GM23338 (cell line): ENCODE measurements at regions not wholly inside any gene's neighbourhood (a gene's known extent, or its start where the extent isn't known, plus 50 kb on each side); places are given as distances from the start of the nearest gene placed in this dataset.
A peak's percentile ranks its signal among the peaks of the same experiment; 100 is the strongest.

Source experiments
- ATAC-seq: fragments of 200-7000 bp; cut with Tn5 transposase; 3 replicates; pipeline ENCODE4 v1.9.1; 2020
- DNase-seq: peaks from one replicate; pipeline ENCODE4 v3.0.0-alpha.2; 2015; ENCODE audit warnings: low spot score
- H2AFZ ChIP-seq: fragments of 200-600 bp; sonication (generic); 2 replicates; pipeline ENCODE4 v1.8.0; 2016; ENCODE audit warnings: antibody characterized with exemption, mild to moderate bottlenecking, moderate library complexity
- H3F3A ChIP-seq: fragments of 200-600 bp; sonication (generic); replicated peaks from 2 replicates; pipeline ENCODE4 v1.8.0; 2017; ENCODE audit warnings: antibody characterized with exemption, mixed run types, low read depth
- H3K27ac ChIP-seq: fragments of 200-600 bp; sonication (generic); 2 replicates; pipeline ENCODE4 v1.6.1; 2016; ENCODE audit warnings: low read depth
- H3K27me3 ChIP-seq: fragments of 200-600 bp; sonication (generic); 2 replicates; pipeline ENCODE4 v1.8.0; 2016; ENCODE audit warnings: mild to moderate bottlenecking, mixed run types, moderate library complexity; ENCODE audit not compliant: insufficient read depth
- H3K36me3 ChIP-seq: fragments of 200-600 bp; sonication (generic); 2 replicates; pipeline ENCODE4 v1.8.0; 2016; ENCODE audit warnings: mild to moderate bottlenecking; ENCODE audit not compliant: insufficient read depth
- H3K4me1 ChIP-seq: fragments of 200-600 bp; sonication (generic); 2 replicates; pipeline ENCODE4 v1.8.0; 2016; ENCODE audit warnings: mild to moderate bottlenecking, moderate library complexity; ENCODE audit not compliant: insufficient read depth
- H3K4me2 ChIP-seq: fragments of 200-600 bp; sonication (generic); 2 replicates; pipeline ENCODE4 v1.7.1; 2017; ENCODE audit warnings: mixed run types
- H3K4me3 ChIP-seq: fragments of 200-600 bp; sonication (generic); 2 replicates; pipeline ENCODE4 v1.6.1; 2016; ENCODE audit warnings: mixed run types
- H3K79me2 ChIP-seq: fragments of 200-600 bp; sonication (generic); replicated peaks from 2 replicates; pipeline ENCODE4 v1.8.0; 2017; ENCODE audit warnings: mild to moderate bottlenecking; ENCODE audit not compliant: insufficient read depth
- H3K9me2 ChIP-seq: fragments of 200-600 bp; sonication (generic); 2 replicates; pipeline ENCODE4 v1.8.0; 2017; ENCODE audit not compliant: insufficient read depth
- H4K20me1 ChIP-seq: fragments of 200-600 bp; sonication (generic); replicated peaks from 2 replicates; pipeline ENCODE4 v1.8.0; 2017; ENCODE audit warnings: mild to moderate bottlenecking; ENCODE audit not compliant: insufficient read depth
- H3K27ac Mint-ChIP-seq: 2 replicates; pipeline ENCODE4 v1.8.0; 2020; ENCODE audit warnings: inconsistent platforms, mild to moderate bottlenecking, moderate library complexity, mixed read lengths
- H3K27me3 Mint-ChIP-seq: 3 replicates; pipeline ENCODE4 v1.8.0; 2022; ENCODE audit warnings: low read depth, mild to moderate bottlenecking, moderate library complexity, mixed read lengths, inconsistent platforms; ENCODE audit not compliant: insufficient read depth, poor library complexity
- H3K36me3 Mint-ChIP-seq: 3 replicates; pipeline ENCODE4 v1.8.0; 2021; ENCODE audit warnings: low read depth, mild to moderate bottlenecking, inconsistent platforms, moderate library complexity, mixed read lengths
- H3K4me1 Mint-ChIP-seq: 3 replicates; pipeline ENCODE4 v1.8.0; 2020; ENCODE audit warnings: mild to moderate bottlenecking, inconsistent platforms, mixed read lengths
- H3K4me3 Mint-ChIP-seq: 3 replicates; pipeline ENCODE4 v1.8.0; 2021; ENCODE audit warnings: moderate library complexity, mild to moderate bottlenecking, inconsistent platforms, mixed read lengths
- H3K9me3 Mint-ChIP-seq: 3 replicates; pipeline ENCODE4 v1.8.0; 2020; ENCODE audit warnings: moderate library complexity, mild to moderate bottlenecking, inconsistent platforms, mixed read lengths
- CREB1 ChIP-seq: fragments of 250-450 bp; sonication (Bioruptor Pico); IDR thresholded peaks from 2 replicates; pipeline ENCODE4 v1.5.0; 2020; ENCODE audit warnings: low read depth, mild to moderate bottlenecking, moderate library complexity
- CTCF ChIP-seq, 2 experiments: fragments of 200-600 bp in 1 of 2; sonication (generic) in 1 of 2; conservative IDR thresholded peaks; 2 replicates each; pipeline versions ENCODE4 v1.5.1 to v1.6.1; 2016 to 2017; ENCODE audit warnings: antibody characterized with exemption in 2 of 2, low read depth in 2 of 2, mild to moderate bottlenecking in 2 of 2, moderate library complexity in 1 of 2
- ETS1 ChIP-seq: IDR thresholded peaks from 2 replicates; pipeline ENCODE4 v1.6.1; 2016; ENCODE audit warnings: antibody characterized with exemption
- EZH2 ChIP-seq: fragments of 200-600 bp; sonication (generic); IDR thresholded peaks from one replicate; pipeline ENCODE4 v1.8.0; 2017; ENCODE audit warnings: antibody characterized with exemption, mild to moderate bottlenecking, low read depth; ENCODE audit not compliant: unreplicated experiment
- EZH2phosphoT487 ChIP-seq: fragments of 200-600 bp; sonication (generic); IDR thresholded peaks from one replicate; pipeline ENCODE4 v1.8.1; 2018; ENCODE audit warnings: antibody characterized with exemption; ENCODE audit not compliant: unreplicated experiment
- JUNB ChIP-seq: IDR thresholded peaks from one replicate; pipeline ENCODE4 v1.6.1; 2016; ENCODE audit warnings: antibody characterized with exemption; ENCODE audit not compliant: unreplicated experiment
- NANOG ChIP-seq: IDR thresholded peaks from 2 replicates; pipeline ENCODE4 v1.6.1; 2016; ENCODE audit warnings: antibody characterized with exemption, borderline replicate concordance
- POLR2AphosphoS5 ChIP-seq: IDR thresholded peaks from 2 replicates; pipeline ENCODE4 v1.6.1; 2016; ENCODE audit warnings: antibody characterized with exemption, low read depth
- REST ChIP-seq: IDR thresholded peaks from one replicate; pipeline ENCODE4 v1.6.1; 2018; ENCODE audit warnings: antibody characterized with exemption; ENCODE audit not compliant: unreplicated experiment
- STAT1 ChIP-seq: IDR thresholded peaks from one replicate; pipeline ENCODE4 v1.6.1; 2016; ENCODE audit warnings: antibody characterized with exemption; ENCODE audit not compliant: unreplicated experiment
- ZNF114 ChIP-seq: fragments of 250-450 bp; sonication (Bioruptor Pico); IDR thresholded peaks from 2 replicates; pipeline ENCODE4 v1.5.0; 2020; ENCODE audit warnings: mild to moderate bottlenecking, moderate library complexity
- ZNF331 ChIP-seq: fragments of 250-450 bp; sonication (Bioruptor Pico); IDR thresholded peaks from 2 replicates; pipeline ENCODE4 v1.5.0; 2020; ENCODE audit warnings: low read depth, mild to moderate bottlenecking, moderate library complexity
- ZNF462 ChIP-seq: fragments of 250-450 bp; sonication (Bioruptor Pico); IDR thresholded peaks from 2 replicates; pipeline ENCODE4 v1.5.0; 2020; ENCODE audit warnings: mild to moderate bottlenecking, moderate library complexity

GRCh38 chr2:64730551-64731262 is 77.0 kb upstream of the SERTAD2 start:
- H3F3A ChIP-seq, result no peaks in the 10 kb centered on the region
- ATAC-seq, result peak; percentile 40; the same call in 2 of the 3 replicates
- no peak for DNase-seq
- no peaks in the 10 kb centered on the region for H3K79me2 ChIP-seq
- H3K4me2 ChIP-seq, result no peak overlapping the region
- no peaks in the 10 kb centered on the region for H3K27me3 ChIP-seq
- H3K4me3 Mint-ChIP-seq, result no peak overlapping the region
- H2AFZ ChIP-seq, result 0 out of 2 replicates have a peak overlapping the region, but pooled peaks have one; percentile 3
- H3K36me3 ChIP-seq, result no peaks in the 10 kb centered on the region
- peaks cover 30% of the 10 kb centered on the region for H3K4me1 Mint-ChIP-seq
- H3K27me3 Mint-ChIP-seq, result peaks cover 3% of the 10 kb centered on the region
- H3K4me1 ChIP-seq, result peaks cover 15% of the 10 kb centered on the region
- H3K36me3 Mint-ChIP-seq, result no peaks in the 10 kb centered on the region
- no peaks in the 10 kb centered on the region for H3K9me2 ChIP-seq
- no peak overlapping the region for H3K4me3 ChIP-seq
- no peaks in the 10 kb centered on the region for H3K9me3 Mint-ChIP-seq
- TF ChIP-seq ZNF462 (CRISPR knock-in tag), result no peak
- no peak for TF ChIP-seq EZH2phosphoT487
- TF ChIP-seq CREB1 (CRISPR knock-in tag), result no peak
- TF ChIP-seq ZNF114, result no peak
- TF ChIP-seq POLR2AphosphoS5, result no peak
- no peak for TF ChIP-seq EZH2
- TF ChIP-seq JUNB, result no peak
- TF ChIP-seq NANOG, result no peak
- TF ChIP-seq ZNF331 (CRISPR knock-in tag), result no peak
- no peak for TF ChIP-seq CTCF (conservative IDR thresholded peaks at IDR 0.05; ENCODE audit: low read depth in 2 of 2)
- TF ChIP-seq ETS1, result no peak
- TF ChIP-seq REST, result no peak
- no peak for TF ChIP-seq STAT1
- H4K20me1 ChIP-seq, result no peaks in the 10 kb centered on the region
- no peak overlapping the region for H3K27ac ChIP-seq
- H3K27ac Mint-ChIP-seq, result peak overlapping the region; percentile 89; the same call in 1 of the 2 replicates
